ENCODE measurements at regions not wholly inside any gene's neighbourhood (a gene's known extent, or its start where the extent isn't known, plus 50 kb on each side); places are given as distances from the start of the nearest gene placed in this dataset.
A peak's percentile ranks its signal among the peaks of the same experiment; 100 is the strongest.

GRCh38 chr19:28234637-28235036 is 978.3 kb downstream of the UQCRFS1 start:
- H3K27ac ChIP-seq (ENCODE audit: low read depth, low read length, severe bottlenecking) = peak overlapping the region; percentile 55
- H3K36me3 ChIP-seq (ENCODE audit: control insufficient read depth, insufficient read depth, low read length) = no peaks in the 10 kb centered on the region
- WGBS, 2 experiments (ENCODE audit: insufficient coverage in 2 of 2) = 54 to 81% methylated on average over 5 of the region's 6 CpGs
- H3K9me3 ChIP-seq (ENCODE audit: control insufficient read depth, low read length) = no peaks in the 10 kb centered on the region
- H3K4me3 ChIP-seq (ENCODE audit: extremely low read depth, insufficient read depth, low read length, poor library complexity, severe bottlenecking) = no peak overlapping the region
- peaks cover 15% of the 10 kb centered on the region for H3K4me1 ChIP-seq (ENCODE audit: control insufficient read depth, insufficient read depth, low read length, poor library complexity, severe bottlenecking)

- no peaks in the 10 kb centered on the region for H3K4me1 ChIP-seq (ENCODE audit: control insufficient read depth, insufficient read depth, low read length, poor library complexity, severe bottlenecking)
- 68 to 76% methylated on average over 2 of the region's 2 CpGs for WGBS, 2 experiments (ENCODE audit: insufficient coverage in 2 of 2)
- no peaks in the 10 kb centered on the region for H3K36me3 ChIP-seq (ENCODE audit: control insufficient read depth, insufficient read depth, low read length)
- H3K4me3 ChIP-seq (ENCODE audit: extremely low read depth, insufficient read depth, low read length, poor library complexity, severe bottlenecking) = no peak overlapping the region
- no peaks in the 10 kb centered on the region for H3K9me3 ChIP-seq (ENCODE audit: control insufficient read depth, low read length)
- H3K27ac ChIP-seq (ENCODE audit: low read depth, low read length, severe bottlenecking) = no peak overlapping the region
Measured at GRCh38 chr19:28228854-28229253, 984.1 kb downstream of the UQCRFS1 start.

GRCh38 chr19:28224441-28224840 is 988.5 kb downstream of the UQCRFS1 start:
- peaks cover 4% of the 10 kb centered on the region for H3K4me1 ChIP-seq (ENCODE audit: control insufficient read depth, insufficient read depth, low read length, poor library complexity, severe bottlenecking)
- H3K27ac ChIP-seq (ENCODE audit: low read depth, low read length, severe bottlenecking) = no peak overlapping the region
- H3K4me3 ChIP-seq (ENCODE audit: extremely low read depth, insufficient read depth, low read length, poor library complexity, severe bottlenecking) = no peak overlapping the region
- H3K9me3 ChIP-seq (ENCODE audit: control insufficient read depth, low read length) = no peaks in the 10 kb centered on the region
- WGBS, 2 experiments (ENCODE audit: insufficient coverage in 2 of 2) = 87 to 97% methylated on average over 7 of the region's 10 CpGs
- H3K36me3 ChIP-seq (ENCODE audit: control insufficient read depth, insufficient read depth, low read length) = no peaks in the 10 kb centered on the region

- H3K4me1 ChIP-seq (ENCODE audit: control insufficient read depth, insufficient read depth, low read length, poor library complexity, severe bottlenecking) = peaks cover 4% of the 10 kb centered on the region
- H3K9me3 ChIP-seq (ENCODE audit: control insufficient read depth, low read length) = no peaks in the 10 kb centered on the region
- H3K27ac ChIP-seq (ENCODE audit: low read depth, low read length, severe bottlenecking) = no peak overlapping the region
- 85 to 88% methylated on average over 3 of the region's 3 CpGs for WGBS, 2 experiments (ENCODE audit: insufficient coverage in 2 of 2)
- H3K4me3 ChIP-seq (ENCODE audit: extremely low read depth, insufficient read depth, low read length, poor library complexity, severe bottlenecking) = no peak overlapping the region
- no peaks in the 10 kb centered on the region for H3K36me3 ChIP-seq (ENCODE audit: control insufficient read depth, insufficient read depth, low read length)
Measured at GRCh38 chr19:28221736-28222135, 991.2 kb downstream of the UQCRFS1 start.

GRCh38 chr19:28218728-28219127 is 994.2 kb downstream of the UQCRFS1 start:
- Histone ChIP-seq H3K4me1 (ENCODE audit: control insufficient read depth, insufficient read depth, low read length, poor library complexity, severe bottlenecking) (peaks cover 4% of the 10 kb centered on the region), H3K36me3 (ENCODE audit: control insufficient read depth, insufficient read depth, low read length) (no peaks in the 10 kb centered on the region), H3K4me3 (ENCODE audit: extremely low read depth, insufficient read depth, low read length, poor library complexity, severe bottlenecking) (no peak overlapping the region), H3K9me3 (ENCODE audit: control insufficient read depth, low read length) (no peaks in the 10 kb centered on the region), H3K27ac (ENCODE audit: low read depth, low read length, severe bottlenecking) (no peak overlapping the region)
- 60 to 79% methylated on average over 1 to 5 of the region's 5 CpGs for WGBS, 2 experiments (ENCODE audit: insufficient coverage in 2 of 2)

GRCh38 chr19:28217022-28217421 is 995.9 kb downstream of the UQCRFS1 start:
- no peak overlapping the region for H3K4me3 ChIP-seq (ENCODE audit: extremely low read depth, insufficient read depth, low read length, poor library complexity, severe bottlenecking)
- no peak overlapping the region for H3K27ac ChIP-seq (ENCODE audit: low read depth, low read length, severe bottlenecking)
- H3K36me3 ChIP-seq (ENCODE audit: control insufficient read depth, insufficient read depth, low read length) = no peaks in the 10 kb centered on the region
- no peaks in the 10 kb centered on the region for H3K9me3 ChIP-seq (ENCODE audit: control insufficient read depth, low read length)
- peaks cover under 1% of the 10 kb centered on the region for H3K4me1 ChIP-seq (ENCODE audit: control insufficient read depth, insufficient read depth, low read length, poor library complexity, severe bottlenecking)
- no CpG with 5 or more reads among the region's 1 CpG for WGBS, 2 experiments (ENCODE audit: insufficient coverage in 2 of 2)

- 78 to 100% methylated on average over 1 to 3 of the region's 6 CpGs for WGBS, 2 experiments (ENCODE audit: insufficient coverage in 2 of 2)
- Histone ChIP-seq H3K9me3 (ENCODE audit: control insufficient read depth, low read length) (no peaks in the 10 kb centered on the region), H3K27ac (ENCODE audit: low read depth, low read length, severe bottlenecking) (no peak overlapping the region), H3K4me3 (ENCODE audit: extremely low read depth, insufficient read depth, low read length, poor library complexity, severe bottlenecking) (no peak overlapping the region), H3K4me1 (ENCODE audit: control insufficient read depth, insufficient read depth, low read length, poor library complexity, severe bottlenecking) (no peaks in the 10 kb centered on the region), H3K36me3 (ENCODE audit: control insufficient read depth, insufficient read depth, low read length) (no peaks in the 10 kb centered on the region)
Measured at GRCh38 chr19:28213470-28214082, 999.4 kb downstream of the UQCRFS1 start.

GRCh38 chr19:28210886-28211285 is 1002.1 kb downstream of the UQCRFS1 start:
- H3K36me3 ChIP-seq (ENCODE audit: control insufficient read depth, insufficient read depth, low read length) = no peaks in the 10 kb centered on the region
- no peaks in the 10 kb centered on the region for H3K9me3 ChIP-seq (ENCODE audit: control insufficient read depth, low read length)
- 90 to 100% methylated on average over 1 of the region's 2 CpGs for WGBS, 2 experiments (ENCODE audit: insufficient coverage in 2 of 2)
- no peak overlapping the region for H3K27ac ChIP-seq (ENCODE audit: low read depth, low read length, severe bottlenecking)
- H3K4me3 ChIP-seq (ENCODE audit: extremely low read depth, insufficient read depth, low read length, poor library complexity, severe bottlenecking) = no peak overlapping the region
- no peaks in the 10 kb centered on the region for H3K4me1 ChIP-seq (ENCODE audit: control insufficient read depth, insufficient read depth, low read length, poor library complexity, severe bottlenecking)

- 80 to 87% methylated on average over 10 of the region's 10 CpGs for WGBS, 2 experiments (ENCODE audit: insufficient coverage in 2 of 2)
- H3K9me3 ChIP-seq (ENCODE audit: control insufficient read depth, low read length) = no peaks in the 10 kb centered on the region
- H3K36me3 ChIP-seq (ENCODE audit: control insufficient read depth, insufficient read depth, low read length) = no peaks in the 10 kb centered on the region
- H3K27ac ChIP-seq (ENCODE audit: low read depth, low read length, severe bottlenecking) = no peak overlapping the region
- no peaks in the 10 kb centered on the region for H3K4me1 ChIP-seq (ENCODE audit: control insufficient read depth, insufficient read depth, low read length, poor library complexity, severe bottlenecking)
- no peak overlapping the region for H3K4me3 ChIP-seq (ENCODE audit: extremely low read depth, insufficient read depth, low read length, poor library complexity, severe bottlenecking)
Measured at GRCh38 chr19:28208745-28209144, 1004.2 kb downstream of the UQCRFS1 start.

- Histone ChIP-seq H3K9me3 (ENCODE audit: control insufficient read depth, low read length) (no peaks in the 10 kb centered on the region), H3K36me3 (ENCODE audit: control insufficient read depth, insufficient read depth, low read length) (no peaks in the 10 kb centered on the region), H3K4me1 (ENCODE audit: control insufficient read depth, insufficient read depth, low read length, poor library complexity, severe bottlenecking) (no peaks in the 10 kb centered on the region), H3K27ac (ENCODE audit: low read depth, low read length, severe bottlenecking) (no peak overlapping the region), H3K4me3 (ENCODE audit: extremely low read depth, insufficient read depth, low read length, poor library complexity, severe bottlenecking) (no peak overlapping the region)
- 86 to 90% methylated on average over 2 to 5 of the region's 7 CpGs for WGBS, 2 experiments (ENCODE audit: insufficient coverage in 2 of 2)
Measured at GRCh38 chr19:28207244-28207643, 1005.7 kb downstream of the UQCRFS1 start.

- Histone ChIP-seq H3K27ac (ENCODE audit: low read depth, low read length, severe bottlenecking) (no peak overlapping the region), H3K9me3 (ENCODE audit: control insufficient read depth, low read length) (no peaks in the 10 kb centered on the region), H3K4me1 (ENCODE audit: control insufficient read depth, insufficient read depth, low read length, poor library complexity, severe bottlenecking) (no peaks in the 10 kb centered on the region), H3K36me3 (ENCODE audit: control insufficient read depth, insufficient read depth, low read length) (no peaks in the 10 kb centered on the region), H3K4me3 (ENCODE audit: extremely low read depth, insufficient read depth, low read length, poor library complexity, severe bottlenecking) (no peak overlapping the region)
- 88 to 94% methylated on average over 5 of the region's 5 CpGs for WGBS, 2 experiments (ENCODE audit: insufficient coverage in 2 of 2)
Measured at GRCh38 chr19:28201462-28201943, 1011.4 kb downstream of the UQCRFS1 start.

All from mesodermal cell (in vitro differentiated cells).